ENCODE measurements at regions not wholly inside any gene's neighbourhood (a gene's known extent, or its start where the extent isn't known, plus 50 kb on each side); places are given as distances from the start of the nearest gene placed in this dataset.
"Not testable (repeated sequence)": the region's sequence is repeated elsewhere in the genome, so short reads cannot be mapped to it uniquely, and the experiment has no call there.

DNA sequence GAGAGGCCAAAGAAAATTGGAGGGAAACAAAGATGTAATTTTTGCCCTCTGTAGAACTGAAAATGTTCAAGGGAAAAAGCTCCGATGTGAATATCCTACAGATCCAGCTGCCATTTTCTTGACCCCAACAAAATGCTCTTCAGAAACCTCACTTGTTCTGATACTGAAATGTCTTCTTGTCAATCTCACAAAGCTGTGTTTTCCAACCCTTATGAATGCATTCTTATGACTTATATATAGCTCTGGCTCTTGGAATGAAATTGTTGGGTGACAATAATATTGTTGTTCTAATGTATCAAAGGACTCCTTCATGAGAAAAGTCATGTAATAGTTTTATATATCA lies 157.1 kb upstream of the TGFBR2 start:
- H3K27me3 ChIP-seq (ENCODE audit: control insufficient read depth, insufficient read depth, low read length), result no peaks in the 10 kb centered on the region
- no peaks in the 10 kb centered on the region for H3K36me3 ChIP-seq (ENCODE audit: control insufficient read depth in 2 of 3, insufficient read depth in 3 of 3, low read length in 3 of 3)
- FAIRE-seq (no peak), DNase-seq (no peak)
- H3K4me3 ChIP-seq (ENCODE audit: low read length in 3 of 3), result no peak overlapping the region
- H3K27ac ChIP-seq (ENCODE audit: low read depth in 2 of 2, low read length in 2 of 2), result no peak overlapping the region
- TF ChIP-seq, protein P1, sequence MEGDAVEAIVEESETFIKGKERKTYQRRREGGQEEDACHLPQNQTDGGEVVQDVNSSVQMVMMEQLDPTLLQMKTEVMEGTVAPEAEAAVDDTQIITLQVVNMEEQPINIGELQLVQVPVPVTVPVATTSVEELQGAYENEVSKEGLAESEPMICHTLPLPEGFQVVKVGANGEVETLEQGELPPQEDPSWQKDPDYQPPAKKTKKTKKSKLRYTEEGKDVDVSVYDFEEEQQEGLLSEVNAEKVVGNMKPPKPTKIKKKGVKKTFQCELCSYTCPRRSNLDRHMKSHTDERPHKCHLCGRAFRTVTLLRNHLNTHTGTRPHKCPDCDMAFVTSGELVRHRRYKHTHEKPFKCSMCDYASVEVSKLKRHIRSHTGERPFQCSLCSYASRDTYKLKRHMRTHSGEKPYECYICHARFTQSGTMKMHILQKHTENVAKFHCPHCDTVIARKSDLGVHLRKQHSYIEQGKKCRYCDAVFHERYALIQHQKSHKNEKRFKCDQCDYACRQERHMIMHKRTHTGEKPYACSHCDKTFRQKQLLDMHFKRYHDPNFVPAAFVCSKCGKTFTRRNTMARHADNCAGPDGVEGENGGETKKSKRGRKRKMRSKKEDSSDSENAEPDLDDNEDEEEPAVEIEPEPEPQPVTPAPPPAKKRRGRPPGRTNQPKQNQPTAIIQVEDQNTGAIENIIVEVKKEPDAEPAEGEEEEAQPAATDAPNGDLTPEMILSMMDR (IDR thresholded peaks at IDR 0.05; ENCODE audit: borderline replicate concordance, extremely low read depth, insufficient read depth), result no peak
- H3K4me1 ChIP-seq (ENCODE audit: control insufficient read depth in 2 of 3, insufficient read depth in 2 of 3, low read depth in 1 of 3, low read length in 3 of 3), result peaks cover 0 to 3% (median 0%) of the 10 kb centered on the region in 3 donors
- intact Hi-C loops (cut with DNase I), result no loop called here
- H3K9me3 ChIP-seq (ENCODE audit: control insufficient read depth in 2 of 3, insufficient read depth in 1 of 3, low read length in 3 of 3), result no peaks in the 10 kb centered on the region
- H3K9ac ChIP-seq (ENCODE audit: low read length in 3 of 3), result no peak overlapping the region

DNA sequence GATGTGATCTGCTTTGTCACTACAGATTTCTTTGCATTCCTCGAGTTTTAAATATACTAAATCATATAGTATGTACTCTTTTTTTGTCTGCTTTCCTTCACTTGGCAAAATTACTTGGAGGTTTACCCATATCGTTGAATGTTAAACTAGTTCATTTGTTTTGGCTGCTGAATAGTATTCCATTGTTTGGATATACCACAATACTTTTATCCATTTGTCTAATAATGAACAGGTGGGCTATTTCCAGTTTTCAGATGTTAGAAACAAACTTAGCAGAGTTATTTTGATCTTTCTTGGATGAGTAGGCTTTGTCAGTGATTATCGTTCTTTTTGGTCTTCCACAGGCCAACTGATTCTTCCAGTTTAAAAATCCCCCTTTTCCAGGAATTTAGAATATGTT lies 154.0 kb upstream of the TGFBR2 start:
- TF ChIP-seq, protein P1 (IDR thresholded peaks at IDR 0.05; ENCODE audit: borderline replicate concordance, extremely low read depth, insufficient read depth), result no peak
- intact Hi-C loops (cut with DNase I), result no loop called here
- Histone ChIP-seq H3K36me3 (ENCODE audit: control insufficient read depth in 2 of 3, insufficient read depth in 3 of 3, low read length in 3 of 3) (no peaks in the 10 kb centered on the region), H3K27ac (ENCODE audit: low read depth in 2 of 2, low read length in 2 of 2) (no peak overlapping the region), H3K4me3 (ENCODE audit: low read length in 3 of 3) (no peak overlapping the region), H3K9me3 (ENCODE audit: control insufficient read depth in 2 of 3, insufficient read depth in 1 of 3, low read length in 3 of 3) (no peaks in the 10 kb centered on the region), H3K9ac (ENCODE audit: low read length in 3 of 3) (no peak overlapping the region), H3K27me3 (ENCODE audit: control insufficient read depth, insufficient read depth, low read length) (no peaks in the 10 kb centered on the region), H3K4me1 (ENCODE audit: control insufficient read depth in 2 of 3, insufficient read depth in 2 of 3, low read depth in 1 of 3, low read length in 3 of 3) (no peaks in the 10 kb centered on the region)
- no peak for FAIRE-seq
- DNase-seq, result no peak

DNA sequence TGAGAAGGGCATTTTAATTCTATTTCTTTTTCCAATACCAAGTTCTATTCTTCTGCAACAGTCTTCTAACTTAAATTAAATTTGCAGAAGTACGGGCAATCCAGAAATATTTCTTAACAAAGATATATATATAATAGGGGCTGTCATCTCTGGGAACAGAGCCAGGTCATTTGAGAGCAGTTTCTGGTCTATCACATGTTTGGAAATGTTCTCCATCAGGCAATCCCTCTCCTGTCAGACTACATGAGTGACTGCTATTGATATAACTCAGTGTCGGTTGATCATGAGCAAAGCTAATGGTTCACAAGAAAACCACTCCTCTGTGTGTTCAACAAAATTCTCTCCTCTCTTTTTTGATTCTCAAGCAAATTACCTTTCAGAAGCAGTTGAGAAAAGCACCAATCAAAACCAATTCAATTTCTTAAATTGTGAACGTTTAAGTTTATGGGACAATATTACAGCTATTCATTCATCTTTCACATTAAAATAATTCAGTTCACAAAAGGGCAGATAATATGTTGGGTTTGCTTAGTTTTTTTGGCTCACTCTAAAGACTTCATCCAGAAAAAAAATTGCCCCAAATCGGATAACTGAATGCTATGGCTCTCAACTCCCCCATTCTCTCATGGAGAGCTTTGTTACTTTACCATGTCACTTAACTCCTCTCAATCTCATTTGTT lies 152.9 kb upstream of the TGFBR2 start:
- DNase-seq (no peak), FAIRE-seq (no peak)
- intact Hi-C loops (cut with DNase I), result no loop called here
- Histone ChIP-seq H3K27me3 (ENCODE audit: control insufficient read depth, insufficient read depth, low read length) (no peaks in the 10 kb centered on the region), H3K9me3 (ENCODE audit: control insufficient read depth in 2 of 3, insufficient read depth in 1 of 3, low read length in 3 of 3) (no peaks in the 10 kb centered on the region), H3K9ac (ENCODE audit: low read length in 3 of 3) (no peak overlapping the region), H3K4me1 (ENCODE audit: control insufficient read depth in 2 of 3, insufficient read depth in 2 of 3, low read depth in 1 of 3, low read length in 3 of 3) (no peaks in the 10 kb centered on the region), H3K36me3 (ENCODE audit: control insufficient read depth in 2 of 3, insufficient read depth in 3 of 3, low read length in 3 of 3) (no peaks in the 10 kb centered on the region), H3K4me3 (ENCODE audit: low read length in 3 of 3) (no peak overlapping the region), H3K27ac (ENCODE audit: low read depth in 2 of 2, low read length in 2 of 2) (no peak overlapping the region)
- TF ChIP-seq, protein P1 (IDR thresholded peaks at IDR 0.05; ENCODE audit: borderline replicate concordance, extremely low read depth, insufficient read depth), result no peak

DNA sequence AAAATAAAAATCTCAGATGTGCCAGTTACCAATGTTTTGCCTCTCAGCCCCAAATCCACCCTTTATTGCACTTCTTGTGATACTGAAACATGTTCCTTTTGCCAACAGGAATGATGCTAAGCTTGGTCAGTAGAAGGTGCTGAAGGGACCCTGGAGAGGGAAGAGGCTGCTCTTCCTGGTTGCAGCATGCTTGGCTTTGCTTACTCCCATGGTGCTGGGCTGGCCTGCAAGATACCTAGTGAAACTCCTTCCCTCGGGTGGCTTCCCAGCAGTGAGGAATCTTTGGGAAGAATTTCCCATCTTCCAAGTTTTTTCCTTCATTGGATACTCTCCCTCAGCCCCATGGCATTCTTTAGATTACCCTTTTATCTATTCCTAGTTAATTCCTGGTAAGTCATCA lies 151.8 kb upstream of the TGFBR2 start:
- no peaks in the 10 kb centered on the region for H3K4me1 ChIP-seq (ENCODE audit: control insufficient read depth in 2 of 3, insufficient read depth in 2 of 3, low read depth in 1 of 3, low read length in 3 of 3)

DNA sequence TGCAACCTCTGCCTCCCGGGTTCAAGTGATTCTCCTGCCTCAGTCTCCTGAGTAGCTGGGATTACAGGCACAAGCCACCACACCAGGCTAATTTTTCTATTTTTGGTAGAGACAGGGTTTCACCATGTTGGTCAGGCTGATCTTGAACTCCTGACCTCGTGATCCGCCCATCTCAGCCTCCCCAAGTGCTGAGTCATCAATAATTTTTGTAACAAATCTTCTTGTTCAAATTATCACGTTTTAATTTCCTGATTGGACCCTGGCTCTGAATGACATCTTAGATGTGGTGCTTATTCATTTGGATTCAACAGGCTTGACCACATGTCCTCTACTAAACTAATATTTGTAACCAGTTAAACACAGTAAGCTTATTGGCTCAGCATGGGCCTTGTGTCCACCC lies 151.3 kb upstream of the TGFBR2 start:
- H3K4me3 ChIP-seq (ENCODE audit: low read length in 3 of 3); intact Hi-C loops (cut with DNase I); H3K4me1 ChIP-seq (ENCODE audit: control insufficient read depth in 2 of 3, insufficient read depth in 2 of 3, low read depth in 1 of 3, low read length in 3 of 3); H3K27ac ChIP-seq (ENCODE audit: low read depth in 2 of 2, low read length in 2 of 2); H3K9me3 ChIP-seq (ENCODE audit: control insufficient read depth in 2 of 3, insufficient read depth in 1 of 3, low read length in 3 of 3); FAIRE-seq; H3K36me3 ChIP-seq (ENCODE audit: control insufficient read depth in 2 of 3, insufficient read depth in 3 of 3, low read length in 3 of 3); H3K27me3 ChIP-seq (ENCODE audit: control insufficient read depth, insufficient read depth, low read length); DNase-seq; H3K9ac ChIP-seq (ENCODE audit: low read length in 3 of 3): not testable (repeated sequence)

More for the DNA sequence above, 151.8 kb upstream of the TGFBR2 start:
- Histone ChIP-seq H3K36me3 (ENCODE audit: control insufficient read depth in 2 of 3, insufficient read depth in 3 of 3, low read length in 3 of 3) (no peaks in the 10 kb centered on the region), H3K9ac (ENCODE audit: low read length in 3 of 3) (no peak overlapping the region), H3K27ac (ENCODE audit: low read depth in 2 of 2, low read length in 2 of 2) (no peak overlapping the region), H3K4me3 (ENCODE audit: low read length in 3 of 3) (no peak overlapping the region), H3K27me3 (ENCODE audit: control insufficient read depth, insufficient read depth, low read length) (no peaks in the 10 kb centered on the region), H3K9me3 (ENCODE audit: control insufficient read depth in 2 of 3, insufficient read depth in 1 of 3, low read length in 3 of 3) (no peaks in the 10 kb centered on the region)
- FAIRE-seq (no peak), DNase-seq (no peak)
- intact Hi-C loops (cut with DNase I), result no loop called here
- TF ChIP-seq, protein P1 (IDR thresholded peaks at IDR 0.05; ENCODE audit: borderline replicate concordance, extremely low read depth, insufficient read depth), result no peak
